ENCODE measurements at regions not wholly inside any gene's neighbourhood (a gene's known extent, or its start where the extent isn't known, plus 50 kb on each side); places are given as distances from the start of the nearest gene placed in this dataset.

- no peak for TF ChIP-seq CTCF (IDR thresholded peaks at IDR 0.05)
- TF ChIP-seq ZFX (IDR thresholded peaks at IDR 0.05; ENCODE audit: borderline replicate concordance), result no peak
Measured at GRCh38 chr9:87805259-87805658, 77.4 kb upstream of the SPATA31E1 start.

Measured in 22Rv1 (cell line).